ENCODE measurements at regions not wholly inside any gene's neighbourhood (a gene's known extent, or its start where the extent isn't known, plus 50 kb on each side); places are given as distances from the start of the nearest gene placed in this dataset.

DNA sequence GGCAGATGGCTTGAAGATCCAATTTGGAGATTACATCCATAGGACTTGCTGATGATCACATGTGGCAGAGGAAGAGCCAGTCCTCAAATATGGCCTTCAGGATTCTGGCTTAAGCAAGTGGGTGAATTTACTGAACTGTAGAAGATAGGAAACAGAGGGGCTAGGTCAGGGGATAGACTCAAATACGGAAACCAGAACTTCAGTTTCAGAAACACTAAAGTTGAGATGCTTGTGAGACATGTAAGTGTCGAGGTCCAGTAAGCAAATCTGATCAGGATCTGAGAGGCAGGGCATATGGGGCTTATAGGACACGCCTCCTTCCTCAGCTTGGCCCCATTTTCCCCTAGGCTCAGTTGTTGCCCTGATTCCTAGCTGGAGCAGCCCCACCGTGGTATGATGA is 107.7 kb downstream of the LBH start:
- no peak overlapping the region for H3K4me3 Mint-ChIP-seq

DNA sequence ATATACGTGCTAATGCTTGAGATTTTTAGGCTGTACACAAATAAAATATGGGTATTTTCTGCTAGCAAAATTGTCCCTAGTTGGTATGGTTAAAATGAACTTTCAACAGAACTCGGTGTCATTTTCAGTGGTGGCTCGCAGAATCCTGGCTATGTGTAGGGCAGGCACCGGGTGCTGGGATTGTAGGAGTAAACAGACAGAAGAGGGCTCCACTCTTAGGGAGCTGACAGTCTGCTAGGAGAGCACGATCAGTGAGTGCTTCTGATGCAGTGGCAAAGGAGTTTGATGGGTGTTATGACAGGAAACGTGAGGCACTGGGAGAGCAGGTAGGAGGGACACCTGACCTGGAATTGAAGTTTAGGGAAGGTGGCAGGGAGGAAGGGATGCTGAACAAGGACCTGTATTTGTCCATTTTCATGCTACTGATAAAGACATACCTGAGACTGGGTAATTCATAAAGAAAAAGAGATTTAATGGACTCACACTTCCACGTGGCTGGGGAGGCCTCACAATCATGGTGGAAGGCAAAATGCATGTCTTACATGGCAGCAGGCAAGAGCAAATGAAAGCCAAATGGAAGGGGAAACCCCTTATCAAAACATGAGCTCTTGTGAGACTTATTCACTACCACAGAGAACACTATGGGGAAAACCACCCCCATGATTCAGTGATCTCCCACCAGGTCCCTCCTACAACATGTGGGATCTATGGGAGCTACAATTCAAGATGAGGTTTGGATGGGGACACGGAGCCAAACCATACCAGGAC is 105.4 kb upstream of the LCLAT1 start:
- no peaks in the 10 kb centered on the region for H3K4me1 ChIP-seq (ENCODE audit: control insufficient read depth in 1 of 2, insufficient read depth in 2 of 2, low read length in 2 of 2)
- intact Hi-C loops (cut with micrococcal nuclease), result no loop called here
- no peaks in the 10 kb centered on the region for H3K36me3 ChIP-seq (replicated peaks in 1 of 2; ENCODE audit: control insufficient read depth in 1 of 2, insufficient read depth in 2 of 2, low read length in 2 of 2)
- no peak overlapping the region for H3K4me3 ChIP-seq (replicated peaks in 1 of 3; ENCODE audit: low read depth in 2 of 3, low read length in 3 of 3)
- no peak overlapping the region for H2AFZ ChIP-seq (ENCODE audit: insufficient read depth, low read depth, low read length, poor library complexity, severe bottlenecking)
- no peak overlapping the region for H3K9ac ChIP-seq (ENCODE audit: insufficient read depth, low read length, poor library complexity, severe bottlenecking)
- no peaks in the 10 kb centered on the region for H3K27me3 ChIP-seq (ENCODE audit: control insufficient read depth in 2 of 2, insufficient read depth in 2 of 2, low read length in 2 of 2)
- no peak overlapping the region for H3K27ac ChIP-seq (ENCODE audit: low read depth in 1 of 2, low read length in 2 of 2)
- Mint-ChIP-seq H3K4me3 (no peak overlapping the region), H3K9me3 (peaks cover 0 to 20% (median 7%) of the 10 kb centered on the region in 7 donors), H3K4me1 (peaks cover 5% of the 10 kb centered on the region), H3K27me3 (ENCODE audit: low read depth in 3 of 3) (peaks cover 0 to 5% (median 2%) of the 10 kb centered on the region in 3 donors), H3K36me3 (no peaks in the 10 kb centered on the region), H3K27ac (no peak overlapping the region)
- no peak overlapping the region for H3K4me2 ChIP-seq (replicated peaks; ENCODE audit: extremely low read depth, low read length, poor library complexity, severe bottlenecking)
- H3K9me3 ChIP-seq (replicated peaks in 1 of 2; ENCODE audit: control insufficient read depth in 1 of 2, insufficient read depth in 1 of 2, low read length in 2 of 2), result peaks cover 0 to 3% of the 10 kb centered on the region in 2 donors
- DNase-seq, result no peak
- no peaks in the 10 kb centered on the region for H4K20me1 ChIP-seq (ENCODE audit: insufficient read depth, low read length)
- TF ChIP-seq, protein P1, sequence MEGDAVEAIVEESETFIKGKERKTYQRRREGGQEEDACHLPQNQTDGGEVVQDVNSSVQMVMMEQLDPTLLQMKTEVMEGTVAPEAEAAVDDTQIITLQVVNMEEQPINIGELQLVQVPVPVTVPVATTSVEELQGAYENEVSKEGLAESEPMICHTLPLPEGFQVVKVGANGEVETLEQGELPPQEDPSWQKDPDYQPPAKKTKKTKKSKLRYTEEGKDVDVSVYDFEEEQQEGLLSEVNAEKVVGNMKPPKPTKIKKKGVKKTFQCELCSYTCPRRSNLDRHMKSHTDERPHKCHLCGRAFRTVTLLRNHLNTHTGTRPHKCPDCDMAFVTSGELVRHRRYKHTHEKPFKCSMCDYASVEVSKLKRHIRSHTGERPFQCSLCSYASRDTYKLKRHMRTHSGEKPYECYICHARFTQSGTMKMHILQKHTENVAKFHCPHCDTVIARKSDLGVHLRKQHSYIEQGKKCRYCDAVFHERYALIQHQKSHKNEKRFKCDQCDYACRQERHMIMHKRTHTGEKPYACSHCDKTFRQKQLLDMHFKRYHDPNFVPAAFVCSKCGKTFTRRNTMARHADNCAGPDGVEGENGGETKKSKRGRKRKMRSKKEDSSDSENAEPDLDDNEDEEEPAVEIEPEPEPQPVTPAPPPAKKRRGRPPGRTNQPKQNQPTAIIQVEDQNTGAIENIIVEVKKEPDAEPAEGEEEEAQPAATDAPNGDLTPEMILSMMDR (IDR thresholded peaks at IDR 0.05), result no peak
- 89% methylated on average over 6 of the region's 8 CpGs for WGBS (ENCODE audit: insufficient coverage)
- no peaks in the 10 kb centered on the region for H3K79me2 ChIP-seq (ENCODE audit: insufficient read depth, low read length)

More for the DNA sequence above, 107.7 kb downstream of the LBH start:
- Histone ChIP-seq H3K36me3 (replicated peaks in 1 of 2; ENCODE audit: control insufficient read depth in 1 of 2, insufficient read depth in 2 of 2, low read length in 2 of 2) (no peaks in the 10 kb centered on the region), H3K27ac (ENCODE audit: low read depth in 1 of 2, low read length in 2 of 2) (no peak overlapping the region), H3K9me3 (replicated peaks in 1 of 2; ENCODE audit: control insufficient read depth in 1 of 2, insufficient read depth in 1 of 2, low read length in 2 of 2) (peaks cover 0 to 3% of the 10 kb centered on the region in 2 donors), H3K4me3 (replicated peaks in 1 of 3; ENCODE audit: low read depth in 2 of 3, low read length in 3 of 3) (no peak overlapping the region), H2AFZ (ENCODE audit: insufficient read depth, low read depth, low read length, poor library complexity, severe bottlenecking) (no peak overlapping the region), H4K20me1 (ENCODE audit: insufficient read depth, low read length) (no peaks in the 10 kb centered on the region), H3K9ac (ENCODE audit: insufficient read depth, low read length, poor library complexity, severe bottlenecking) (no peak overlapping the region), H3K79me2 (ENCODE audit: insufficient read depth, low read length) (no peaks in the 10 kb centered on the region), H3K27me3 (ENCODE audit: control insufficient read depth in 2 of 2, insufficient read depth in 2 of 2, low read length in 2 of 2) (no peaks in the 10 kb centered on the region), H3K4me1 (ENCODE audit: control insufficient read depth in 1 of 2, insufficient read depth in 2 of 2, low read length in 2 of 2) (no peaks in the 10 kb centered on the region), H3K4me2 (replicated peaks; ENCODE audit: extremely low read depth, low read length, poor library complexity, severe bottlenecking) (no peak overlapping the region)
- TF ChIP-seq, protein P1 (IDR thresholded peaks at IDR 0.05), result no peak
- peaks cover 0 to 17% (median 7%) of the 10 kb centered on the region in 7 donors for H3K9me3 Mint-ChIP-seq
- no peak overlapping the region for H3K27ac Mint-ChIP-seq
- intact Hi-C loops (cut with micrococcal nuclease), result no loop called here
- H3K27me3 Mint-ChIP-seq (ENCODE audit: low read depth in 3 of 3), result peaks cover 2 to 7% (median 4%) of the 10 kb centered on the region in 3 donors
- no peaks in the 10 kb centered on the region for H3K36me3 Mint-ChIP-seq
- WGBS (ENCODE audit: insufficient coverage), result 94% methylated on average over 3 of the region's 4 CpGs
- DNase-seq, result no peak
- H3K4me1 Mint-ChIP-seq, result peaks cover 5% of the 10 kb centered on the region

Data from CD14-positive monocyte (primary cell).